DMS 273 treated with DMSO at 0.1 percent for 48 hours (cell line): ENCODE measurements at regions not wholly inside any gene's neighbourhood (a gene's known extent, or its start where the extent isn't known, plus 50 kb on each side); places are given as distances from the start of the nearest gene placed in this dataset.

Source experiments
- DNase-seq: peaks from one replicate; lab custom pipeline; 2025; lab: John Stamatoyannopoulos, UW

- no peak for DNase-seq
These were observed 282.7 kb downstream of the SHQ1 start for GRCh38 chr3:72565593-72565992.

GRCh38 chr3:72563690-72564370, 284.4 kb downstream of the SHQ1 start:
- no peak for DNase-seq

GRCh38 chr3:72560846-72561675, 287.2 kb downstream of the SHQ1 start:
- no peak for DNase-seq

- no peak for DNase-seq
These were observed 288.9 kb downstream of the SHQ1 start for GRCh38 chr3:72559385-72559784.

GRCh38 chr3:72558001-72558400, 290.2 kb downstream of the SHQ1 start:
- no peak for DNase-seq

- DNase-seq: no peak
These were observed 292.5 kb downstream of the SHQ1 start for GRCh38 chr3:72555714-72556113.

- DNase-seq: no peak
These were observed 293.6 kb downstream of the SHQ1 start for GRCh38 chr3:72554689-72555088.

- DNase-seq: no peak
These were observed 294.9 kb downstream of the SHQ1 start for GRCh38 chr3:72553298-72553697.

GRCh38 chr3:72550582-72551262, 297.5 kb downstream of the SHQ1 start:
- no peak for DNase-seq

- no peak for DNase-seq
These were observed 298.3 kb downstream of the SHQ1 start for GRCh38 chr3:72549761-72550581.

GRCh38 chr3:72548981-72549380, 299.3 kb downstream of the SHQ1 start:
- DNase-seq: no peak

- no peak for DNase-seq
These were observed 299.8 kb downstream of the SHQ1 start for GRCh38 chr3:72548461-72548860.

- no peak for DNase-seq
These were observed 301.1 kb downstream of the SHQ1 start for GRCh38 chr3:72547183-72547582.

- no peak for DNase-seq
These were observed 304.0 kb downstream of the SHQ1 start for GRCh38 chr3:72544239-72544638.

GRCh38 chr3:72543246-72543645, 305.0 kb downstream of the SHQ1 start:
- DNase-seq: no peak

GRCh38 chr3:72542781-72543180, 305.5 kb downstream of the SHQ1 start:
- DNase-seq: no peak

- DNase-seq: no peak
These were observed 308.4 kb downstream of the SHQ1 start for GRCh38 chr3:72539856-72540255.

- DNase-seq: no peak
These were observed 310.0 kb downstream of the SHQ1 start for GRCh38 chr3:72538070-72538745.

GRCh38 chr3:72537448-72537847, 310.8 kb downstream of the SHQ1 start:
- no peak for DNase-seq

- DNase-seq: no peak
These were observed 311.4 kb downstream of the SHQ1 start for GRCh38 chr3:72536878-72537267.

GRCh38 chr3:72536206-72536877, 311.9 kb downstream of the SHQ1 start:
- no peak for DNase-seq
